ENCODE measurements at regions not wholly inside any gene's neighbourhood (a gene's known extent, or its start where the extent isn't known, plus 50 kb on each side); places are given as distances from the start of the nearest gene placed in this dataset.

DNA sequence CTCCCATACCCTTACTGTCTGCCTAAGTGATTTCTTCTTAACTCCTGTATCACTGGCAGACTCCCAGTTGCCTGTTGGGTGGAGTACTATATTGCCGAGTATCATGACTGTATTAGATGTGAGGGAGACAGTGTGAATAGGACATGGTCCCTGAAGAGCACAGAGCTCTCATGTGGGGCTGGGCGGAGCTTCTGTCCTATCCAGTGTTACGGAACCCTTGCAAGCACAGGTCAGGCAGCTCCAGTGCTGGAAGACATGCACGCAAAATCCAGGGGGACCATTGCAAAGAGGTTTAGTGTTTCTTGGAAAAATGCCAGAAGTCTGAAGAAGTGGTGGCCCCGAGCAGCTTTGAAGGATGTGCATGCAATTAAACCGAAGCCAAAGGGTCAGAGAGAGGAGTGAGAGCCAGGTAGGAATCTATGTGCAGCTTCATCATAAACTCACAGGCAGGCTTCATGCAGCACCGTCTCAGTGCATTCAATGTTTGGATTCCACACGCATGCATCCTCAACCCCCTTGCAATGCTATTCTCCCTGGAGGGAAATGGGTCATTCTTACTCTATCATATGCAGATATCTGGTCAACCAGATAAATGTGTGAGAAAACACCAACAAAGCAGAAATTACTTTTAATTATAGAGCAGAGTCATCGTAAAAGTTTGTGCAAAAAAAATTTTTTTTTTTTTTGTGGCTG is 49.7 kb upstream of the DHRSX start:
- Histone ChIP-seq H3K4me1 (peaks cover 0 to 5% (median 0%) of the 10 kb centered on the region in 9 donors), H3K27me3 (peaks cover 0 to 17% (median 0%) of the 10 kb centered on the region in 7 donors), H3K9me3 (peaks cover 0 to 11% (median 0%) of the 10 kb centered on the region in 11 donors), H3K36me3 (no peaks in the 10 kb centered on the region), H3K4me3 (no peak overlapping the region), H3K27ac (no peak overlapping the region)
- 54 to 56% methylated on average over 9 of the region's 9 CpGs for WGBS, 2 donors
- no peak for DNase-seq
- intact Hi-C loops (cut with DNase I): no loop called here
- TF ChIP-seq, protein P1, sequence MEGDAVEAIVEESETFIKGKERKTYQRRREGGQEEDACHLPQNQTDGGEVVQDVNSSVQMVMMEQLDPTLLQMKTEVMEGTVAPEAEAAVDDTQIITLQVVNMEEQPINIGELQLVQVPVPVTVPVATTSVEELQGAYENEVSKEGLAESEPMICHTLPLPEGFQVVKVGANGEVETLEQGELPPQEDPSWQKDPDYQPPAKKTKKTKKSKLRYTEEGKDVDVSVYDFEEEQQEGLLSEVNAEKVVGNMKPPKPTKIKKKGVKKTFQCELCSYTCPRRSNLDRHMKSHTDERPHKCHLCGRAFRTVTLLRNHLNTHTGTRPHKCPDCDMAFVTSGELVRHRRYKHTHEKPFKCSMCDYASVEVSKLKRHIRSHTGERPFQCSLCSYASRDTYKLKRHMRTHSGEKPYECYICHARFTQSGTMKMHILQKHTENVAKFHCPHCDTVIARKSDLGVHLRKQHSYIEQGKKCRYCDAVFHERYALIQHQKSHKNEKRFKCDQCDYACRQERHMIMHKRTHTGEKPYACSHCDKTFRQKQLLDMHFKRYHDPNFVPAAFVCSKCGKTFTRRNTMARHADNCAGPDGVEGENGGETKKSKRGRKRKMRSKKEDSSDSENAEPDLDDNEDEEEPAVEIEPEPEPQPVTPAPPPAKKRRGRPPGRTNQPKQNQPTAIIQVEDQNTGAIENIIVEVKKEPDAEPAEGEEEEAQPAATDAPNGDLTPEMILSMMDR (IDR thresholded peaks at IDR 0.05): no peak
- ATAC-seq: no peak

Small RNAs in the stretch of these regions (microRNA-seq; reads per million reads assigned to microRNA genes)
- gene MIR6089: 0 reads per million in 2 donors

Measured in heart right ventricle (tissue), 16 donors.